Stimulated activated CD8-positive, alpha-beta memory T cell treated with anti-CD3 and anti-CD28 coated beads, Interleukin-12 subunit alpha, Interleukin-12 subunit beta, amount 100 ng/mL, for 1 hour (primary cell): ENCODE measurements at regions not wholly inside any gene's neighbourhood (a gene's known extent, or its start where the extent isn't known, plus 50 kb on each side); places are given as distances from the start of the nearest gene placed in this dataset.

ENCODE experiments used
- DNase-seq: peaks from one replicate; pipeline ENCODE4 v3.0.0-alpha.2; 2020; ENCODE audit warnings: low read depth

DNA sequence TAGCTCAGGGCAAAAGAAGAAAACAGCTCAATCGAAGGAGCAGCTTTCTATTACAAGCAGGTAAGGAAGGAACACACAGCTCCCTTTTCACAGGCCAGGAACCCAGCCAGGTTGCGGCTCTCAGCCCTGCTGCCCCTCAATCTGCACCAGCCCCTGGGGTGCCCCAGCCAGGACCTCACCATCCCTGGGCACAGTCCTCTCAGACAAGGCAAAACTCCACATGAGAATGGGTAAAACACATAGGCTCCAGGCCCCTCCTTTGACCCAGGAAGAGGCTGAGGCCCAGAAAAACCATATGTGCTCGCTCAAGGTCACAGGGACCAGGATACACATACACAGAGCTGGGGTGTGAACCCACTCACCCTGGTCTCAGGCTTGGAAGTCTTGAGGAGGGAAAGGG lies 178.7 kb upstream of the TLE3 start:
- DNase-seq, result no peak

DNA sequence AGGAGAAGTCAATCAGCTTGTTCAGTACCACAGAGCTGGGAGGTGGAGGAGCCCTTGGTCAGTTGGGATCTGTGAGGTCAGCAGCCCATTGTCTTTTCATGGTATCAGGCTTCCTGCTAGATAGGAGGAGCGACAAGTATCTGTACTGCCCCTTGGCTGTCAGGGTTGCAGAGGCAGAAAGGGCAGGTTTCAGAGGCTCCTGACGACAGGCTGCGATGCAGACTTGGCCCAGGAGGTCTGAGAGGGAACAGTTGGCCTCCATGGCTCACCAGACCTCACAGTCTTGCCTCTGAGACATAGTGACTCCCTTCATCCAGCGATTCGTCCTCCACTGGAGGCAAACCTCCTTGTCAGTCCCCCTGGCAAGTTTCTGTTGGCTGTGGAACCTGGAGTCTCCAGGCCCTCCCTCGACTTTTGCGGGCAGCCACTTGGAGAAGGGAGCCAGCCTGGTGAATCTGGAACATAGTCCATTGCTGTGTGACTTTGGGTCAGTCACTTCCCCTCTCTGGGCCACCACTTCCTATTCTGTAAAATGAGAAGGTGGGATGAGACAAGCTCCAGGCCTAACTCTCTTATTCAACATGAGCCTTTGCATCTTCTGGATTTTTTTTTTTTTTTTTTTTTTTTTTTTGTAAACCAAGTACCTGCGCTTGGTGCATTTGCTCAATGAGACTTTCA lies 177.9 kb upstream of the TLE3 start:
- no peak for DNase-seq

DNA sequence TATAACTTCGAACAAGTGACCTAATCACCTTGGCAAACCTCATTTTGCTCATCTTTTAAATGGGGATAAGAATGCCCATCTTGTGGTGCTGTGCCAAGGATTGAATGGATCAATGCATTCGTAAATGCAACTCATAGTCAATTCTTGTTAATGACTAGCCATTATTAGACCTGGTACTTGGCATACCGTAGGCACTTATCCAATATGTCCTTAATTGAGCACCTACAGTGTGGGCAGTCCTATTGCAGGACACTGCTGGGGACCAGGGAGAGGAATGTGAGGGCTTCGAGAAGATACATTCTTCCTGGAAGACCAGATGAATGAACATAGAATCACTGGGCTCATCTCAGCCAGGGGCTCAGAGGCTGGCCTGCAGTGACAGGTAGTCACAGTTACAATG lies 177.2 kb upstream of the TLE3 start:
- DNase-seq, result no peak

DNA sequence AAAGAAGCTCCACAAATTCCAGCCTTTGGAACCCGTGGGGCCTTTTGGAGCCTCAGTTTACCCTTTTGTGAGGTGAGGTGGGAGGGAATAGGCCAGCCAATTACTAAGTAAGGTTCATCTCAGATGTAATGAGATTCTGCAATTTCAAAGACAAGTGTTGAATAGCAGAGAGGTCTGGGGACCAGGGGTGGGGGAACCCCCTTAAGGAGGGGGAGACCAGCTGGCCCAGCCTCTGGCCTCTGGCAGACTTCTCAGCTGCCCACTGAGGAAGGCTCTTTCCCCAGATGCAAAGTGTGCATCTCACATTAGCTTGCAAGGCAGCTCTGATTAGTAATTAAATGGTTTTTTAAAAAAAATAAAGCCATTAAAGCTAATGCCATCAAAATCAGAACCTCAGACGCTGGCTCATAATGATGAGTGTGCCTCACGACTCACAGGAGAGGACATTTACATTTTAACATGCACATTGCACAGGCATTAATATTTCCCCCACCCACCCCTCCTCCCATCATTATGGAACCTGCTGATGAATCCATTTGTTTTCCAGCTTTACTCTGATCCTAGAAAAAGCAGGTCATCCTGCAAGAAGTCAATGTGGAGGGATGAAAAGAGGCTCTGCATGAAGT lies 176.7 kb upstream of the TLE3 start:
- DNase-seq, result no peak

DNA sequence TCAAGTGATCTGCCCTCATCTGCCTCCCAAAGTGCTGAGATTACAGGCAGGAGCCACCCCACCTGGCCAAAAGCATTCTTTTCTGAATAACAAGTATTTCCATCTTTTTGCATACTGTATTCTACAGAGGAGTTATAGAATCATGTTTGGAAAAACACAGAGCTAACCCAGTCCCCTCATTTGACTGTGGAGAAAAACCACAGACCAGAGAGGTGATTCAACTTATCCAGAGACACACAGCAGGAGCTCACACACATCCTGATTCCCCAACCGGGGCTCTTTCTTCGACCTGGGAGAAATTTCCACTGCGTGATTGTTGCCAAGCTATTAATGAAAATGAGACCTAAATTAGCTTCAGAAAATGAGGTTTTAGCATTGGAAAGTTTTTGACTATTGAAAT lies 176.1 kb upstream of the TLE3 start:
- no peak for DNase-seq

DNA sequence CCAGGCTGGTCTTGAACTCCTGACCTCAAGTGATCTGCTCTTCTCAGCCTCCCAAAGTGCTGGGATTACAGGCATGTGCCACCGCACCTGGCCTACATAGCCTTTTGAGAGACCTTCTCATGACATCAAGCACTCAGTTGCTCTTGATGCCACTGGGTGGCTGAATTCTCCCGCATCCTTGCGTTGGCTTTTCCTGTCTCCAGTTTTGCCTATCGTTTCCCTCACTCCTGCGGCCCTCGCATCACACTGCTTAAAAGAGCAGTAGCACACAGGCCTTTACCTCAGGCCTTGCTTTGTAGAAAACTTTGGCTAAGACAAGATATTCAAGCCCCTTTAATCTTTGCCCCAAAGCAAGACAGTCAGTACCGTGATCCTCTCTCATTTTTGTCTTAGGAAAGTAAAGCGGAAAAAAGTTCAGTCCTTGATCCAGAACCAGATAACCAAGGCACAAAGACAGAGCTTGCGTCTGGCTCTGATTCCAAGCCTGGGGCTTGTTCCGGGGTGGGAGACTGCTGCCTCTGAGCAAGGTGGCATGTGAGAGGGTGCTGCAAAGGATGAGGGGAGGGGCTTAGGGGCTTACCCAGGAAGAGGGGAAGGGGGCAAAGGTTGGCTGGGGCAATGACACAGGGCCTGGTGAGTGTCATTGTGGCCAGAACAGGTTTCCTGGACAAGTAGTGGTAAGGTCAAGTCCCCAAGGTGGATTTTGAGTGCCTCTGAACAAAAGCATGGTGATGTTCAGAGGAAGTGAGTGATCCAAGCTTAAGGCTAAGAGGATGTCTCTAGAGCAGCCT lies 175.0 kb upstream of the TLE3 start:
- no peak for DNase-seq

DNA sequence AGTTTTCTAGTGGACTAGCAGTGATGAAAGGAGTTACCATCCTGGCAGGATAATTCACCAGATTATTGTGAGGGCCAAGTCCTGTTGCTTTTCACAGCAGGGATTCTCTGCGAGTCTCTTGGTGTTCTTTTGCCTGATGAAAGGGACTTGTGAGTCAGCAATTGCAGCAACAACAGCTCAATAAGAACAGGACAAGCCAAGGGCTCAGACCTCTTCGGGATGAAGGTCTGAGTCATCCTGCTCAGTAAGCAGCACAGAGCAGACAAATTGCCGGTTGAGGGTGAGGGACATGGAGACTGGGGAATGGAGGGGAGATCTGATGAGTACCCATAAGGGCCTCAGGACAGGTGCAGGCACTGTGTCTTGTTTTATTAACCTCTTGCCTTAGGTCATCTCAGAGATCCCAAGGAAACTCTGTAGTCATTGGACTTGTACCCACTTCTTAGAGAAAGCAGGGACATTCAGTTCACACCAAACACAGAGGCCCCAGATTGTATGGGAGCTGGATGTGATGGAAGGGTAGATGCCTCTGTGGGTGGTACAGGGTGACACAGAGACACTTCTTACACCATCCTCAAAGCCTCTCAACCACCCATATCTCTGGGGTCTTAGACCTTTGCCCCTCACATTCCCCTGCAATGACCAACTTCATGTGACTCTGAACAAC lies 173.8 kb upstream of the TLE3 start:
- DNase-seq, result no peak

DNA sequence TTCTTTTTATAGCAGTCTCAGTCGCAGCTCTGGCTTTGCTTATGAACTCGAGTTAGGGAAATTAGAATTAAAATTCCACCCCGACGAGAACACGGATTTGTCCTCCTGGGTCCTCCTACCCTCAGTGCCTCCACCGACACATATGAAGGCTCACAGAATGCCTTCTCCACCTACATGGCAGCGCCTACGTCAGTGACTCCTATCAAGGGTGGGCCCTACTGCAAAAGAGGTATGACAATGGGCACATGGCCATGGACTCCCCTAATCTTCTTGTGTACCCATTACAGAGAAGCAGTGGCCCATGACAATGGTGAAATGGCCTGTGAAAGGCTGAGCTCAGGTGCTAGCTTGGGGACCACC lies 173.0 kb upstream of the TLE3 start:
- DNase-seq, result no peak

DNA sequence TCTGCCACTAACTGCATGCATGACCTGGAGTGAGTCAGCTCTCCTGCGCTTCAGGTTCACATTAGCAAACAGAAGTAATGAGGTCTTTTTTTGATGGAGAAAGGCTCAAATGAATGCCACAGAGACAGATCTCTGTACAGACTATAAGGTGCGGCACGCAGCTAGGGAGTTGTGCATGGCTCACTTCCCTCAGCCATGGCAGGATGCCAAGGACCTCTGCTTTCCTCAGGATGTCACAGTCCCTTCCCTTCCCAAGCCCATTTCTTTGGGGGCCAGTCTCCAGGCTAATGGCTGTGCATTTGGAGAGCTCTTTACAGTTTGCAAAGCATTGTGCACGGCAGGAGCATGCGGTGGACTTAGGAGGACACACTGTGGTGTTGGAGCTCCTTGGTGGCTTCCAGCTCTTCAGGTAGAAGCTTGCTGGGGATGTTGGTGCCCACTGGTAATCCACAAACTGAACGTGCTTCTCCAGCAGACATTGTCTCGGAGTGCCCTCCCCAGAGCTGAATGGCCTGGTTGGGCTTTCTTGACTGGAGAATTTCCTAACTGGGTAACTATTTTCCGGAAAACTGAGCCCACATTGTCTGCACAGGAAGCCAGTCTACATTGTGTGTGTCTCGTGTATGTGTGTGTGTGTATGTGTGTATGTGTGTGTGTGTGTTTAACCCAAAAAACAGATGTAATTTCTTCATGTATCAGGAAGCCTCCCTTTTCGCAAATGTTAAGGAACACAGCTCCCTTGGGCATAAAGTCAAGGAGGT lies 172.5 kb upstream of the TLE3 start:
- no peak for DNase-seq

DNA sequence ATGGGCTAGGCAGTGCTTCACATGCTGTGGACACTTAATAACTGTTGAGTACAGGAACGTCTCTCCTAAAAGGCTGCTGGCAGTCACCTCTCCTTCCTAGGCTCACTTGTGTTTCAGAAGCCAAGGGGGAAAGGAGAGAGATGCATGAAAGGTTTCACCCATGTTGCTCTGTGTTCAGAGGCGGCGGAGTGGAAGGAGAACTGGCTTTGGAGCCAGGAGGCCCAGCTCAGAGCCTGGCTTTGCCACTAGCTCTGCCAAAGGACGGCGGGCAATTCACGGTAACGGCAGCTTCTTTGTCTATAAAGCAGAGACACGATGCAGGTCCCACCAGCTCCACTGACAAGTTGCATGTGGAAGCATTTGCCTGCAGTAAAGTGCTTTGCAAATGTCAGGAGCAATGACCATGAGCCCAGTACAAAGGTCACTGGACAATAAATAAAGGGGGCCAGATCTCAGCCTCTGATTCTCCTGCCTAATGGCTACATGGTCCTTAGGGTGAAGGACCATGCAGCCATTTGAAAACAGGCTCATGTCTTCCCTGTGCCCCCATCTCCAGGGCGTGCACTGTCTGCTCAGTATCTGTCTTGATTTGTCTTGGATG lies 171.7 kb upstream of the TLE3 start:
- no peak for DNase-seq

DNA sequence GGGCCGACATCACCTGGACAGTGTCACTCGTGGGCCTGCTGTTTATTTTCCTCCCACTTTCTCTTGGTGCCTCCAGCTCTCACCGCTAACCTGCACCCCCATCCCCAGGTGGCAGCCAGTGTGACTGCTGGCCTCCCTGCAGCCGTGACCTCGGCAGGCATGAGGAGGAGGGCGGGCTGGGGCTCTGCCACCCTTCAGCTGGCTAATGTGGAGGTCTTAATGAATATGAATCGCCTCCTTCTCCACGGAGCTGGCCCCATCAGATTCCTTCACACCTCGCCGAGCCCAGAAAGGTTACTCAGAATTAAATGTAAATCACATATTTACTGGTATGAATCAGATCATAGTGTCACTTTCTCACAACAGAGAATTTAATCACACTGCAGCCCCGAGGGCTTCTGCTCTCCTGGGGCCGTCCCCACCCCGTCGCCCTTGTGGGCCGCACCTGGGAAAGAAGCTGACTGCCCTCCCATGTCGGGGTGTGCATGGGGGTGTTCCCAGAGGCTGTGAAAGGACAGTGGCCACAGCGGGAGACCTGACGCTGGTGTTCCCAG lies 171.1 kb upstream of the TLE3 start:
- DNase-seq, result no peak

DNA sequence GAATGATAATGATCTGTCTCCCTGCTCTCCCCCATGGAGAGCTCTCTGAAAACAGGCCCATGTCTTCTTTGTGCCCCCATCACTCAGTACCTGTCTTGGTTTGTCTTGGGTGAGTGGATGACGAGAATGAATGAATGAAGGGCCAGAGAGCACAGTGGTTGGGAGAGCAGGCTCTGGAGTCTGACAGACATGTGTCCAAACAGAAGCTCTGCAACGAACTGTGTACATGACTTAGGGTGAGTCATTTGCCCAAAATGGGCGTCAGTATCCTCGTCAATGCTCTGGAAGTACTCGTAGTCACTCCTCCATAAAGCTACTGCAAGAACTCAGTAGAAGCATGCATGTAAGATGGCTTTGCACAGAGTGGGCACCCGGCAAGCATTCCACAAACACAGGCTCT lies 170.2 kb upstream of the TLE3 start:
- no peak for DNase-seq

DNA sequence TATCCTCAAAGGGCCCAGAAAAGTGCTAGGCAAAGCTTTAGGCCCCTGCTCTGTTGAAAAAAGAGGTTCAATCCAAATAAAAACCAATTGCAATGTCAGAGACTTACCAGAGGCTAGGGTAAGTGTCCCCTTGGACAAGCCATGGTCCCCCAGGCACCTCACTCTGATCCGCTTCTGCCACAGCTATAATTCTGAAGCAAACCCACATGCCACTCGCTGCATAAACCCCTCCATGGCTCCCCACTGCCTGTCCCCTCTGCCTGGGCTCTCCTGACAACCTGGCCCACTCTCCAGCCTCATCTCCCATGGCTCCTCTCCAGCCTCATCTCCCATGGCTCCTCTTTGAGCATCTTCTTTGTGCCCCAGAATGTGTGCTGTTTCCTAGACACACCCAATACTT lies 169.6 kb upstream of the TLE3 start:
- no peak for DNase-seq

DNA sequence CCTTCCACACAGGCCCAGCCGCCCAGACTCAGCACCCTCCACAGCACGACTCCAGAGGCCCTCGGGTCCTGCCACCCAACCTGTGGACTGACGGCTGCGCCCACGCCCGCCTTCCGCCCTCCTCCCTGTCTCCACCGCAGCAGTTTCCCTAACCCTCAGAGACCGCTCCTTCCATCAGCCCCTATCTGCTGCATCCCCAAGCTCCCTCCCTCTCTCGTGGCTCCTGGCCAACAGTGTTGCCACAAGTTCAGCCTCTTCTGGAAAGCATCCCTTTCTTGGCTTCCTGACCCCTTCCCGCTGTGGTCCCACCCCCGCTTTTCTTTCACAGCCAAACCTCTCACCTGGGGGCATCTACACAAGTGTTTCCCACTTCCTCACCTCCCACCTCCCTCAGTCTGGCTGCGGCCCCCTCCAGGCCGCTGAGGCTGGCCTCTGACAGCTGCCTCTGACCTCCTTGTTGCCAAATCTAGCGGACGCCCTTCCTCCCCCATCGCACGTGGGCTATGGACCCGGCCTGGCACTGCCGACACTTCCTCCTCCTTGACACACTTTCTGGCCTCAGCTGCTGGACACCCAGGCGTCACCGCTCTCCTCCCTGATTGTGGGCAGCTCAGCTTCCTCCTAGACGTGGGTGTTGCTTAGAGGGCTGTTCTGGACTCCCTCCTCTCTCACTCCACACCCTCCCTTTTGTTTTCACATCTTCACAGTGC lies 168.8 kb upstream of the TLE3 start:
- DNase-seq, result no peak

DNA sequence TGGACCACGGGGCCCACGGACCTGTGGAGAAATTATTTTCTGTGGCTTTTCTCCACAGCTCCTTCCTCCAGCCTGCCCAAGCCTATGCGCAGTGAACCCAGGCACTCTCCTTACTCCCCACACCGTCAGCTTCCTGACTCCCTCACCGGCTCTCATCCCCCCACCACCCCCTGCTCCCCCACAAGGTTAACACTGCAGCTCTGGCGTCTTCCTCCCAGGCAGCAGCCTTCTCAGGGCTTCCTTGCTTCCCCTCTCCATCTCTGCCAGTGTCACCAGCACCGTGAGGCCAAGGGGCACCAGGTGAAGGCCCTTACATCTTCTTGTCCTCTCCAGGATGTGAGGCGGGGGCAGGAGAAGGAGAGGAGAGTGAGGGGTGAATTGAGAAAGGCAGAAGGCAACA lies 168.3 kb upstream of the TLE3 start:
- no peak for DNase-seq

DNA sequence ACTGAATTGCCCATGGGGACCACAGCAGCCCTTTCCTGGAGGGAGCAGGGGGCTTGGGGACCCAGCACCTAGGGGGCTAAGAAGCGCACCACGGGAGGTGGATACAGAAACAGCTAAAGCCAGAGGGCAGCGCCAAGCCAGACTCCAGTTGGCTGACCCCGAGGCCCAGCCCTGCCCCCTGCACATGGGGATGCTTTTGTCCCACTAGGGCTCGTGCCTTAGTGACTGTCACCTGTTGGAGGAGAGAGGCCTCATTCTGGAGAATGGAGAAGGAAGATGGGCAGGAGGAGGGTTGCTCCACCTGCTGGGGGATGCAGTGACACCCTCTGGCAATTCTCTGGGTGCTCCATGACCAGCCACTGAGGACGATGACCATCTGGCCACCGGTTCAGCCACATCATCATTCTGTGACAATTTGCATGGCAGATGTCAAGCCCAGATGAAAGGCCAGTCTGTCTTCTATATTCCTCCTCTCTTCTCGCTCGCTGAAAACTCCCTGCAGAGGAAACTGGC lies 167.8 kb upstream of the TLE3 start:
- DNase-seq, result no peak

DNA sequence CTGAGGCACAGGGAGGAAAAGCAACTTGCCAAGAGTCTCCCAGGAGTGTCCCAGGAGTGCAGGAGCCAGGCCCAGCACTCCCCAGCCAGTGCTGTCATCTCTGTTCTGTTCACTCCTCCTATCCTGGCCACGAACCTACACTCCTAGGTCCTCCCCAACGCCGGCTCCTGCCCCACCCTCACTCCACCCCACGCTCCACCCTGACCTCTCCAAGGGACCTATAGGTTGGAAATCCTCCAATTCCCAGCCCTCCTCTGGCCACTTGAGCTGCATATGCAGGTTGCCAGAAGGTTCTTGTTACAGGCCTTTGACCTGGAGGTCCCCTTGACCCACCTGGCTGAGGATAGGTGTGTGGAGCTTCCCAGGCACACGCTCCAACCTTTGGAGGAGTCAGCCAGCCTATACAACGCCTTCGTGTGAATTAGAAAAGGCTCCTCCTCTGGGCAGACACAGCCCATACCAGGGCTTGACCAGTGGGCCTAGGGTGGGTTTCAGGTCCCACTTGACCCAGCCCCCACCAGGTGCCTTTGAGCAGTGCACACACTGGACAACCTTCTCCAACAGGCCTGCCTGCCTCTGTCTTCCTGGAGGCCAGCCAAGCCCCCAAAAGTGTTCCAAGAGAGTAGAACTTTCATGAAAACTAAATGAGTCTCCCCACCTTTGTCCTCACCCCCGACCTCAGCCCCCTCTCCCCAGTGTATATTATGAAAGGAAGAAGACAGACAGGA lies 167.2 kb upstream of the TLE3 start:
- no peak for DNase-seq

DNA sequence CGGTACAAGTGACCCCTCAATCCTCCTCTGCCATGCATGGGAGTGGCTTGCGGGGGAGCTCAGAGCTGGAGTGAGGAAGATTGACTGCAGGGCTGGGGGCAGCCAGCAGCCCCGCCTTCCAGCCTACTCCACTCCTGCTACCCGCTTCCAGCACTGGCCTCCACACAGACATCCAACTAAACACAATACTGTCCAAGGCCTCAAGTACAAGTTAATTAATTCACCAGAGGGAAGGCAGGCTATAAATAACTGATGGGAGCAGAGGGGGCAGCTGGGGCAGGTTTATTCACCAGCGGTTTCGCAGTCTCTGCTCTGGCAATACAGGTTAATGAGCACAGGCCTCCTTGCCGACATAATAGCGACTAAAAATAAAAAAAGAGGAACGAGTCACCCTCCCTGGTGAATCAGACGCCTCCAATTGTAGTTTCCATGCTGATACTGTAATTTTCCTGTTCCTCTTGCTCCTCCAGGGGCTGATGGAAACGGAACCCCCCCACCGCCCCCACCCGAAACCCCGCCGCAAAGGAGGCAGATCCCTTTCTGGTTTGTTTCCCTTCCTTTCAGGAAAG lies 166.4 kb upstream of the TLE3 start:
- no peak for DNase-seq

DNA sequence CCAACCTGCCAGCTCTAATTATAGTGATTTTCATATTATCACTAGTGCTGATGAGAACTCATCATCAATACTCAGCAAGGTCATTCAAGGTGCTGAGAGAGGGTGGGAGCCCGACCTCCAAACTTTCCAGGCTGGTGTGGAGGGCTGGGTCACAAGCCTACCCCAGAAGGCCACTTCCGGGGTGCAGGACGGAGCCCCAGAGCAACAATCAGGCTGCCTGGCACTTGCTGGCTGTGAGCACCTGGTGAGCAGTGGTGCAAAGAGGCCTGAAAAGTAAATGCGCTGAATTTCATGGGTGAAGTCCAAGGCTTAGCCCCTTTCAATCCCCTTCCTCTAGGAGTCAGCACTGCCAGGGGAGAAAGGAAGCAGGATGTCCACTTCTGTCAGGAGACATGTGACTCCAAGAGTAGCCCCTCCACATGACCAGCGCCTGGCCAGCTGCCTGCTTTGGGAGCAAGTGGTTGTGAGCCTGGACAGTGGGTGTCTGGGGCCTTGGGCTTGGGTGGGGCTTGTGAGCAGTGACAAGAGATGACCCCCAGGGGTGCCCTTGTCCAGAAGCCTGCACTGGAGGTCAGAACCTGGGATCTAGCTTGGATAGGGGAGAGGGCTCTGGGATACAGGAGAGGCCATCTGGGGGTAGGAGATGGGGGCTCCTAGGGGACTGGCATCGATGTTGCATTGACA lies 165.0 kb upstream of the TLE3 start:
- no peak for DNase-seq
